Activated T-cell treated with anti-CD3 and anti-CD28 coated beads for 24 hours (primary cell): ENCODE measurements at regions not wholly inside any gene's neighbourhood (a gene's known extent, or its start where the extent isn't known, plus 50 kb on each side); places are given as distances from the start of the nearest gene placed in this dataset.

ENCODE experiments used
- DNase-seq: peaks from one replicate; pipeline ENCODE4 v3.0.0-alpha.2; 2020; ENCODE audit warnings: low read depth

GRCh38 chr1:63199706-63200335 lies 122.5 kb upstream of the FOXD3 start:
- DNase-seq: no peak

GRCh38 chr1:63200676-63201075 lies 121.7 kb upstream of the FOXD3 start:
- no peak for DNase-seq

- no peak for DNase-seq
Observed at GRCh38 chr1:63203641-63204040, 118.7 kb upstream of the FOXD3 start.

- no peak for DNase-seq
Observed at GRCh38 chr1:63205776-63206175, 116.6 kb upstream of the FOXD3 start.

- DNase-seq: no peak
Observed at GRCh38 chr1:63214553-63214952, 107.8 kb upstream of the FOXD3 start.

- DNase-seq: no peak
Observed at GRCh38 chr1:63223426-63223825, 98.9 kb upstream of the FOXD3 start.

- no peak for DNase-seq
Observed at GRCh38 chr1:63230722-63231121, 91.6 kb upstream of the FOXD3 start.

- no peak for DNase-seq
Observed at GRCh38 chr1:63238721-63239120, 83.6 kb upstream of the FOXD3 start.

- DNase-seq: no peak
Observed at GRCh38 chr1:63245186-63245585, 77.2 kb upstream of the FOXD3 start.

- DNase-seq: no peak
Observed at GRCh38 chr1:63248216-63248615, 74.2 kb upstream of the FOXD3 start.

- DNase-seq: no peak
Observed at GRCh38 chr1:63255153-63255552, 67.2 kb upstream of the FOXD3 start.

GRCh38 chr1:63261736-63262458 lies 60.5 kb upstream of the FOXD3 start:
- no peak for DNase-seq

- no peak for DNase-seq
Observed at GRCh38 chr1:63262459-63262770, 60.0 kb upstream of the FOXD3 start.

GRCh38 chr1:63264161-63264560 lies 58.2 kb upstream of the FOXD3 start:
- DNase-seq: no peak

- no peak for DNase-seq
Observed at GRCh38 chr1:63266857-63267256, 55.5 kb upstream of the FOXD3 start.

- no peak for DNase-seq
Observed at GRCh38 chr1:63268876-63269275, 53.5 kb upstream of the FOXD3 start.

- no peak for DNase-seq
Observed at GRCh38 chr1:63269571-63269970, 52.8 kb upstream of the FOXD3 start.
